Mesodermal cell (in vitro differentiated cells): ENCODE measurements at regions not wholly inside any gene's neighbourhood (a gene's known extent, or its start where the extent isn't known, plus 50 kb on each side); places are given as distances from the start of the nearest gene placed in this dataset.

Experiments used
- H3K27ac ChIP-seq: 2 replicates; pipeline ENCODE4 v1.7.0; 2013; ENCODE audit warnings: mild to moderate bottlenecking, low read depth, low read length, moderate library complexity; ENCODE audit not compliant: severe bottlenecking
- H3K36me3 ChIP-seq: 2 replicates; pipeline ENCODE4 v1.7.1; 2013; ENCODE audit warnings: mild to moderate bottlenecking, low read length, moderate library complexity; ENCODE audit not compliant: control insufficient read depth, insufficient read depth
- H3K4me1 ChIP-seq: one replicate; pipeline ENCODE4 v1.7.1; 2013; ENCODE audit warnings: mild to moderate bottlenecking, low read length; ENCODE audit not compliant: insufficient read depth, control insufficient read depth, poor library complexity, severe bottlenecking
- H3K4me3 ChIP-seq: 2 replicates; pipeline ENCODE4 v1.7.0; 2013; ENCODE audit warnings: low read length, control low read depth, mild to moderate bottlenecking; ENCODE audit not compliant: insufficient read depth, poor library complexity, severe bottlenecking; ENCODE audit errors: extremely low read depth
- H3K9me3 ChIP-seq: 2 replicates; pipeline ENCODE4 v1.7.1; 2013; ENCODE audit warnings: mild to moderate bottlenecking, low read length, moderate library complexity; ENCODE audit not compliant: control insufficient read depth
- WGBS, 2 experiments: methylation state at CpG; one replicate each; pipeline ENCODE4 v1.1.5; 2013; ENCODE audit warnings: missing lambda C conversion rate in 2 of 2; ENCODE audit not compliant: insufficient coverage in 2 of 2; 5-methylcytosine and 5-hydroxymethylcytosine counted together

DNA sequence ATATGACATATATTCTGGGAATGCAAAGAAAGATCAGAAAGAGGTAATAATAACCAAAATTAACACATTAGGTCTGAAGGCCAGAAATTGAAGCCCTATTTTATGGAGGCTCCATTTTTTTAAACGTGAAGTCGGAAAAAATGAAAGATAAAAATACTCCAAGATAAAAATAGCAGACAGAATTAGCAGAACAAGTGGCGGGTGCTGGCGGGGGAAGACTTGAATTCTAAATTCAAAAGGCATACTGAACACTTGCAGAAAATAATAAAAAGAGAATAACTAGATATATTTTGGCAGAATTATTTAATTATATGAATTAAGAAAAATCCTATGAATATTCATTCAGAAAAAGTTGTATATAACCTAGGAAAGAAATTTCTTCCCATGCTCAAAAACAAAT, 543.7 kb upstream of the ACO1 start:
- WGBS, 2 experiments, result no CpG with 5 or more reads among the region's 4 CpGs
- H3K4me1 ChIP-seq, result no peaks in the 10 kb centered on the region
- no peaks in the 10 kb centered on the region for H3K9me3 ChIP-seq
- no peak overlapping the region for H3K4me3 ChIP-seq
- no peak overlapping the region for H3K27ac ChIP-seq
- H3K36me3 ChIP-seq, result no peaks in the 10 kb centered on the region

DNA sequence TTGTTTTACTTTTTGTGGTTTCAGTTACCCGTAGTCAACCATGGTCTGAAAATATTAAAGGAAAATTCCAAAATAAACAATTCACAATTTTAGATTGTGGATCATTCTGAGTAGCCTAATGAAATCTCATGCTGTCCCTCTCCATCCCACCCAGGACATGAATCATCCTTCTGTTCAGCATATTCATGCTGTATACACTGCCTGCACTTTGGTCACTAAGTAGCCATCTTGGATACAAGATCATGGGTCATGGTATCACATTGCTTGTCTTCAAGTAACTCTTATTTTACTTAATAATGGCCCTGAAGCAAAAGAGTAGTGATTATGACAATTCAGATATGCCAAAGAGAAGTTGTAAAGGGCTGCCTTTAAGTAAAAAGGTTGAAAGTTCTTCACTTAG, 536.5 kb upstream of the ACO1 start:
- H3K4me1 ChIP-seq, result no peaks in the 10 kb centered on the region
- no peaks in the 10 kb centered on the region for H3K36me3 ChIP-seq
- H3K4me3 ChIP-seq, result no peak overlapping the region
- H3K9me3 ChIP-seq, result no peaks in the 10 kb centered on the region
- WGBS, 2 experiments, result no CpG with 5 or more reads among the region's 1 CpG
- H3K27ac ChIP-seq, result no peak overlapping the region

- no peaks in the 10 kb centered on the region for H3K36me3 ChIP-seq
- no peak overlapping the region for H3K4me3 ChIP-seq
- no peak overlapping the region for H3K27ac ChIP-seq
- no peaks in the 10 kb centered on the region for H3K9me3 ChIP-seq
- 91 to 94% methylated on average over 15 to 16 of the region's 19 CpGs for WGBS, 2 experiments
- H3K4me1 ChIP-seq, result no peaks in the 10 kb centered on the region
These were observed 535.7 kb upstream of the ACO1 start for GRCh38 chr9:31848505-31849285.

GRCh38 chr9:31854187-31854586, 530.3 kb upstream of the ACO1 start:
- Histone ChIP-seq H3K36me3 (no peaks in the 10 kb centered on the region), H3K4me3 (no peak overlapping the region), H3K9me3 (no peaks in the 10 kb centered on the region), H3K27ac (no peak overlapping the region), H3K4me1 (no peaks in the 10 kb centered on the region)
- 88 to 90% methylated on average over 3 of the region's 3 CpGs for WGBS, 2 experiments

GRCh38 chr9:31868830-31869229, 515.6 kb upstream of the ACO1 start:
- Histone ChIP-seq H3K36me3 (no peaks in the 10 kb centered on the region), H3K9me3 (no peaks in the 10 kb centered on the region), H3K4me1 (no peaks in the 10 kb centered on the region), H3K27ac (no peak overlapping the region), H3K4me3 (no peak overlapping the region)
- 87 to 97% methylated on average over 5 of the region's 5 CpGs for whole genome bisulfite sequencing, 2 experiments

GRCh38 chr9:31870276-31870675, 514.2 kb upstream of the ACO1 start:
- no peaks in the 10 kb centered on the region for H3K9me3 ChIP-seq
- H3K4me1 ChIP-seq, result no peaks in the 10 kb centered on the region
- WGBS, 2 experiments, result 83 to 95% methylated on average over 1 to 2 of the region's 2 CpGs
- H3K36me3 ChIP-seq, result no peaks in the 10 kb centered on the region
- no peak overlapping the region for H3K27ac ChIP-seq
- H3K4me3 ChIP-seq, result no peak overlapping the region

DNA sequence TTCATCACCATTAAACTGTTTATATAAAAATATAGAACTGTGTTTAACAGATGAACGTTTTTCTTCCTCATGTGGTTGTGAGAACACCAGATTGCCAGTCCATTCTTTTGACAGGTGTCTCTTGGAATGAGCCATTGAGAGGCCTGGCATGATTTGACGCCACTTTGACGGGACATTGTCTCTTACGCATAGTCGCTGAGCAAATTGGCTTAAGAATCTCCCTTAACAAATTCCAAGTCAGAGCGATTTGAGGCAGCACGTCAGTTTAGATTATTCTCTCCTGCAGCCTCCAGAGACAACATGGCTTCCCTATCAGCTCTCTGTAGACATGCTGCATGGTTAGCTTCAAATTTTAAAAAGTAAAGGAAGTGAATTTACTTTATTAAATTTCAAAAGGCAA, 510.7 kb upstream of the ACO1 start:
- 92 to 100% methylated on average over 4 to 6 of the region's 7 CpGs for WGBS, 2 experiments
- H3K4me3 ChIP-seq, result no peak overlapping the region

DNA sequence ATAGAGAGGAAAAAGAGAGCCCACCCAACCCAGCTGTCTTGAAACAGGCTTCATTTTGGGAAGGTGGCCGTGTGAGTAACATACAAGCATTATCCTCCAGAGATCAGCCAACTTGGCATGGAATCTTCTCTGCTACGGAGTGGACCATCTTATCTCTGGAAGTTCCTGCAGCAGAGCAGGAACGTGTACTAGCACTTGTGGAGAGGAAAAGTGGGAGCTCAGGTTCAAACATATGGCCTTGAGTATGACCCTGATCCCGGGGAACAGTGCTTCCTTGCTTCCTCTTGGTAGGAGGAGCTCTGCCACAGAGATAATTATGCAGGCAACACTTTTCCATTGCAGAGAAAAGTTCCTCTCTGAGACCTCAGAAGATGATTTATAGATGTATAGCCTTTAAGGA, 490.4 kb upstream of the ACO1 start:
- WGBS, 2 experiments, result 82% methylated on average over 4 of the region's 4 CpGs
- H3K27ac ChIP-seq, result no peak overlapping the region
- no peaks in the 10 kb centered on the region for H3K36me3 ChIP-seq
- H3K9me3 ChIP-seq, result no peaks in the 10 kb centered on the region
- H3K4me3 ChIP-seq, result no peak overlapping the region
- H3K4me1 ChIP-seq, result no peaks in the 10 kb centered on the region

More for the DNA sequence above, 510.7 kb upstream of the ACO1 start:
- H3K36me3 ChIP-seq, result no peaks in the 10 kb centered on the region
- H3K4me1 ChIP-seq, result no peaks in the 10 kb centered on the region
- H3K9me3 ChIP-seq, result no peaks in the 10 kb centered on the region
- H3K27ac ChIP-seq, result no peak overlapping the region

- 89 to 93% methylated on average over 4 to 5 of the region's 6 CpGs for WGBS, 2 experiments
- H3K36me3 ChIP-seq, result no peaks in the 10 kb centered on the region
- H3K4me1 ChIP-seq, result no peaks in the 10 kb centered on the region
- no peak overlapping the region for H3K4me3 ChIP-seq
- no peaks in the 10 kb centered on the region for H3K9me3 ChIP-seq
- H3K27ac ChIP-seq, result no peak overlapping the region
These were observed 476.1 kb upstream of the ACO1 start for GRCh38 chr9:31908158-31908890.

- 72 to 82% methylated on average over 7 to 9 of the region's 11 CpGs for WGBS, 2 experiments
- H3K4me3 ChIP-seq, result no peak overlapping the region
- H3K27ac ChIP-seq, result no peak overlapping the region
- no peaks in the 10 kb centered on the region for H3K9me3 ChIP-seq
- H3K4me1 ChIP-seq, result no peaks in the 10 kb centered on the region
- H3K36me3 ChIP-seq, result no peaks in the 10 kb centered on the region
These were observed 475.5 kb upstream of the ACO1 start for GRCh38 chr9:31908891-31909480.

- H3K9me3 ChIP-seq, result no peaks in the 10 kb centered on the region
- H3K36me3 ChIP-seq, result no peaks in the 10 kb centered on the region
- no peaks in the 10 kb centered on the region for H3K4me1 ChIP-seq
- H3K4me3 ChIP-seq, result no peak overlapping the region
- no peak overlapping the region for H3K27ac ChIP-seq
These were observed 471.8 kb upstream of the ACO1 start for GRCh38 chr9:31912636-31913035.
